ENCODE measurements at regions not wholly inside any gene's neighbourhood (a gene's known extent, or its start where the extent isn't known, plus 50 kb on each side); places are given as distances from the start of the nearest gene placed in this dataset.

DNA sequence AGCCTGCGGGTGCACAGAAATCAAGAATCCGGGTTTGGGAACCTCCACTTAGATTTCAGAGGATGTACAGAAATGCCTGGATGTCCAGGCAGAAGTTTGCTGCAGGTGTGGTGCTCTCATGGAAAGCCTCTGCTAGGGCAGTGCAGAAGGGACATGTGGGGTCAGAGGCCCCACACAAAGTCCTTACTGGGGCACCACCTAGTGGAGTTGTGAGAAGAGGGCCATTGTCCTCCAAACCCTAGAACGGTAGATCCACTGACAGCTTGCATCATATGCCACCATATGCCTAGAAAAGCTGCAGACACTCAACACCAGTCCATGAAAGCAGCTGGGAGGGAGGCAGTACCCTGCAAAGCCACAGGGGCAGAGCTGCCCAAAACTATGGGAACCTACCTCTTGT is 833.0 kb downstream of the TMEM182 start:
- TF ChIP-seq TAF1 (IDR thresholded peaks at IDR 0.05; ENCODE audit: borderline replicate concordance, insufficient read depth, low read length) = no peak
- no peak for TF ChIP-seq POLR2AphosphoS5 (IDR thresholded peaks at IDR 0.05; ENCODE audit: low read depth, low read length)
- TF ChIP-seq, protein P1, sequence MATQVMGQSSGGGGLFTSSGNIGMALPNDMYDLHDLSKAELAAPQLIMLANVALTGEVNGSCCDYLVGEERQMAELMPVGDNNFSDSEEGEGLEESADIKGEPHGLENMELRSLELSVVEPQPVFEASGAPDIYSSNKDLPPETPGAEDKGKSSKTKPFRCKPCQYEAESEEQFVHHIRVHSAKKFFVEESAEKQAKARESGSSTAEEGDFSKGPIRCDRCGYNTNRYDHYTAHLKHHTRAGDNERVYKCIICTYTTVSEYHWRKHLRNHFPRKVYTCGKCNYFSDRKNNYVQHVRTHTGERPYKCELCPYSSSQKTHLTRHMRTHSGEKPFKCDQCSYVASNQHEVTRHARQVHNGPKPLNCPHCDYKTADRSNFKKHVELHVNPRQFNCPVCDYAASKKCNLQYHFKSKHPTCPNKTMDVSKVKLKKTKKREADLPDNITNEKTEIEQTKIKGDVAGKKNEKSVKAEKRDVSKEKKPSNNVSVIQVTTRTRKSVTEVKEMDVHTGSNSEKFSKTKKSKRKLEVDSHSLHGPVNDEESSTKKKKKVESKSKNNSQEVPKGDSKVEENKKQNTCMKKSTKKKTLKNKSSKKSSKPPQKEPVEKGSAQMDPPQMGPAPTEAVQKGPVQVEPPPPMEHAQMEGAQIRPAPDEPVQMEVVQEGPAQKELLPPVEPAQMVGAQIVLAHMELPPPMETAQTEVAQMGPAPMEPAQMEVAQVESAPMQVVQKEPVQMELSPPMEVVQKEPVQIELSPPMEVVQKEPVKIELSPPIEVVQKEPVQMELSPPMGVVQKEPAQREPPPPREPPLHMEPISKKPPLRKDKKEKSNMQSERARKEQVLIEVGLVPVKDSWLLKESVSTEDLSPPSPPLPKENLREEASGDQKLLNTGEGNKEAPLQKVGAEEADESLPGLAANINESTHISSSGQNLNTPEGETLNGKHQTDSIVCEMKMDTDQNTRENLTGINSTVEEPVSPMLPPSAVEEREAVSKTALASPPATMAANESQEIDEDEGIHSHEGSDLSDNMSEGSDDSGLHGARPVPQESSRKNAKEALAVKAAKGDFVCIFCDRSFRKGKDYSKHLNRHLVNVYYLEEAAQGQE (IDR thresholded peaks at IDR 0.05; ENCODE audit: insufficient read depth in 1 of 2, low read depth in 2 of 2, low read length in 2 of 2) = no peak
- TF ChIP-seq SIN3A (IDR thresholded peaks at IDR 0.05; ENCODE audit: borderline replicate concordance, insufficient read depth, low read length) = no peak
